HG03565 (cell line): ENCODE measurements at regions not wholly inside any gene's neighbourhood (a gene's known extent, or its start where the extent isn't known, plus 50 kb on each side); places are given as distances from the start of the nearest gene placed in this dataset.

Experiments
- ATAC-seq: cut with Tn5 transposase; IDR thresholded peaks from one replicate; pipeline ENCODE4 v1.9.1; 2021; ENCODE audit warnings: mild to moderate bottlenecking, moderate library complexity; ENCODE audit not compliant: unreplicated experiment

GRCh38 chr2:219692521-219692920, 65.1 kb downstream of the SLC4A3 start:
- no peak for ATAC-seq

DNA sequence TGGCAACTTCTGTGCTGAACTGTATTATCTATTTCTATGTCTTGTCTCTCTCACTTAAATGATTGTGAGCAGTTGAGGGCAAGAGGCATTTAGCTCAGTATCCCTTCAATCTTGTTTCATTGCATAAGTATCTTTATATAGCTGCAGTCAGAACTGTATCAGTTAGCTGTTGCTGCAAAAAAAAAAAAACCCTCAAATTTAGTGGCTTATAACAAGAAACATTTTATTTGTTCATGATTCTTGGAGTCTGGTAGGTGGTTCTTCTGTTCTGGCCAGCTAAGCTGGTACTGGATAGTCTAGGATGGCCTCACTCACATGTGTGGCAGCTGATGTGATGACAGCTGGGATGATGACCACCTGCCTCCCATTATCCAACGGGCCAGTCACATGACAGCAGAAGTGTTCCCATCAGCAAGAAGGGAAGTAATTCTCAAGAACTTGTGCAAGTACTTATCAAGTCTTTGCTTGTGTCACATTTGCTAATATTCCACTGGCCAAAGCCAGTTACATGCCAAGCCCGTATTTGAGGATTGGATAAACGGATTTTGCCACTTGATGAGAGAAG, 67.8 kb downstream of the SLC4A3 start:
- ATAC-seq, result no peak

DNA sequence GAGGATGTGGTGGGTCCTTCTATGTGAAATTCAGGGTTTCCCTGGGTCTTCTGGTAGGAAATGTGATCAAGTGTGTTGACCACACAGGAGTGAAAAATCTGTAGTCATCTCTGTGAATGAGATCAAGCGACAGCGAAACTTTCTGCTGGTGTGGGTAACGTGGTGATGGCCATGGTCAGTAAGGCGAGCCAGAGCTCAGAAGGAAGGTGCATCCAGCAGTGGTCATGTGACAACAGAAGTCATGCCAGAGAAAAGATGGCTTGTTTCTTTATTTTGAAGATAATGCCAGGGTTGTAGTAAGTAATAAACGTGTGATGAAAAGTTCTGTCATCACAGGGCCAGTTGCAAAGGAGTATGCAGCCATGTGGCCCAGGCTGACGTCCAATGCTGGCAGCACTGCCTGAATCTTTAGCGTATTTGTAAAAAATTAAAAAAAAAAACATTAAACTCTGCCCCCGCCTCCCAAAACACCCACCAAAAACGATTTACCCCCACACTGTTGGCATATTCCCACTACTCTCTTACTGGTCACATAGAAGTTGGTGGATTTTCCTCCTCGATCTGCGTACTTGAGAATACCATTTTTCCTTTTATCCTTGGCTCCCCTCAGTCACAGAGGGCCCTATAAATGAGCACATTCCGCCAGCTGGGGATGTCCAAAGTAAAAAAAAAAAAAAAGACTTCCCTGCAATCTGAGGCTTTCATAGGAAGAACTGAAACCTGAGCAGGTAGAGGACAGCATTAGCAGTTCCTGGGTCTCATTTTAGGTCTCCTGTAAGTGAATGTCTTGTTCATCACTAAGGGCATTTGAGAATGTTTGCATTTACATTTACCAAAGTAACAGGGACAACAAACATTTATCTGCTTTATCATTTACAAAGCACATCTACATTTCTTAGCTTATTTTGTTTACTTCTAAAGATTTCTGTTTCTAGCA, 70.6 kb downstream of the SLC4A3 start:
- no peak for ATAC-seq

- ATAC-seq, result no peak
Observed at GRCh38 chr2:219698748-219699439, 71.5 kb downstream of the SLC4A3 start.

DNA sequence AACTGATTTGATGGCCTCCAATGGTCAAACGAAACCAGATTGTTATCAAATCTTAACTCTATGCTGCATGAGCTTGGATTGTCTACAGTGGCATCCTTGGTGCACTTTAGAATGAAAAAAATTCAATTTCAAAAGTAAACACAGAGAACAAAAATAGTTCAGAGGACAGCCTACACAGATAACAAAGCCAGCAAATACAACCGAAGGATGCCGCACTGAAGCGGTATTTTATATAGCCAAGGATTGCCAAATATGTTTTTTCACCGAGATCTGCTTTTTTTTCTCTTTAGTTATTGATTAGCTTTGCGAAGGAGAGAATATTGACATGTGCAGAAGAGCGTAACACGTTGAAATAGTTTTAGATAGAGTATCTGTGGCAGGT, 72.0 kb downstream of the SLC4A3 start:
- no peak for ATAC-seq

DNA sequence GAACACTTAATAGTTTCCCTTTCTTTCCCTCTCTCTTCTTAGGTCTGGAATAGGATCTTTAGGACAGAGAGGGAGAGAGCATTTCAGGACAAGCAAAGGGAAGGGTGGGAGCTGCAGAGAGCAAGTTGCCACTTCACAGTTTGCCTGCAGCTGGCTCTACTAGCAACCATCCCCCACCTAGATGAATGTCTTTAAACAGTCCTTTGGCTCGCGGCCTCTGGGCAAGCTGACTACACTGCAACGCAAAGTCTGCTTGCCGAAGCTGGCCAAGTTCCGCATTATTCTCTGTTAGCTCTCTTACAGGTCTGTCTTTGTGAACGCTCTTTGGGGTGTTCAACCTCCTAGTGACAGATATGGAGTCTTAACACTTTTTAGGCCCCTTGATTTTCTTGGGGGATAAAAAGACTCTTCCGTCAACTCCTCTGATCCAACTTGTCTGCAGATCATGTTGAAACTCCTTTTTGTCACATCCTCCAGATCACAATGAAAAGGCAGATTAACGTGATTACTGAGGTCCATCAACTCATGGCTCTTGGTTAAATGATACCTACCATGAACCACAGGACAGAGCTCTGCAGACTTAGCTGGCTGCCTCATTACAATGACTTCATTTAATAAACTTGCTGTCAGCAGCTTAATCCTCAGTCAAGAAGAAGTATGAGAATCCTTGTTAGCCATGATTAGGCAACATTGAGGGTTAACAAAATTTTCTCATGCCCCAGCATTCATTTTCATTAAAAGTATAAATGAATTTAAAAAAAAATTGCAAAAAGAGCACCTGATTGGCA, 74.6 kb downstream of the SLC4A3 start:
- no peak for ATAC-seq

DNA sequence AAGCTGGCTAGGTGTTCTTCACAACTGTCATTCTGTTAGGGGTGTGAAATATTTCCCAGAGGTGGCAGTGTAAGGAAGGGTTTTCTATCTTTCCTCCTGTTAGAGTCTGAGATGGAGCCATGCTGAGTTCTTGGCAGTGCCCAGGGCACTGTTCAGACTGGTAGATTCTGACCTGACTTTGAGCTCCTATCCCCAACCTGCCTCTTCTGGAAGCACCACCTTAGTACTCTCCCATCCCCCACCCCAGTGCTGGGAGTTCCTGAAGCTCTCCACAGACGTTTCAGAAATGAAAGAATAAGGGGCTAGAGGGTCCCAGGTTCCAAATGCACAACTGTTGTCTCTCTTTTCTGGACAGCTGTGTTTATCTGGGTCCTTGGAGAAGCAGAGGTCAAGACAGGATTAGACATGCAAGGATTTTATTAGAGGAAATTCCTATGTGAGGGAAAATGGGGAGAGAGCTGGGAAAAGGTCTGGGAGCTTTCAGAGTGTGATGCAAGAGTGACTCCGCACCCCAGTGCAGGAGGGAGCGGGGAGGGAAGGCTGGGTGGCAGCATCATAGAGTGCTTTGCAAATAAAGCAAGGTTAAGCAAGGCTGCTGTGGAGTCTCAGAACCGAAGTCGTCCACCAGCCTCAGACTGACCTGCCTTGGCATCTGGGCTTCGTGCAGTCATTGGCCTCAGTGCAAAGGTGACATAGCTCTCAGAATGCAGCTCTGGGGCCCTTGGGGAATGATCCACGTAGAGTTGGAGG, 75.5 kb downstream of the SLC4A3 start:
- ATAC-seq, result no peak

DNA sequence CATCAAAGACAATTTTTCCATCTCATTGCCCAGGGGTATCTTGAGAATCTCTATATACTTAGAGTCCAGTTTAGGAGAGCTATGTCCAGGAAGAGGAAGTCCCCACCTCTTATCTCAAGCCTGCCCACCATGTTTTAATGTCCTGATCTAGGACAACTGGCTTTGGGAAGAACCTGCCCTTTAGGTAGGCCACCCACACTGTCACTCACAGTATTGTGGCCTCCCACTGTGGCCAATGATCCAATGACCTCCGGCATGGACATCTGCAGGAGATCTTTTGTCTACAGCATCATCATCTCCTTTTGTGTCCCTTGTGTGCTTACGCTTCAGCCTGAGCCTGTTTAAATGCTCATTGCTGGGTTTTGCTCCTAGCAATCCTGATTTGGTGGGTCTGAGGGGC, 77.4 kb downstream of the SLC4A3 start:
- ATAC-seq, result no peak

- no peak for ATAC-seq
Observed at GRCh38 chr2:219706823-219707281, 79.4 kb downstream of the SLC4A3 start.

GRCh38 chr2:219707496-219708285, 80.3 kb downstream of the SLC4A3 start:
- ATAC-seq, result no peak

- no peak for ATAC-seq
Observed at GRCh38 chr2:219709331-219709761, 81.9 kb downstream of the SLC4A3 start.

GRCh38 chr2:219713110-219713509, 85.7 kb downstream of the SLC4A3 start:
- ATAC-seq, result no peak

DNA sequence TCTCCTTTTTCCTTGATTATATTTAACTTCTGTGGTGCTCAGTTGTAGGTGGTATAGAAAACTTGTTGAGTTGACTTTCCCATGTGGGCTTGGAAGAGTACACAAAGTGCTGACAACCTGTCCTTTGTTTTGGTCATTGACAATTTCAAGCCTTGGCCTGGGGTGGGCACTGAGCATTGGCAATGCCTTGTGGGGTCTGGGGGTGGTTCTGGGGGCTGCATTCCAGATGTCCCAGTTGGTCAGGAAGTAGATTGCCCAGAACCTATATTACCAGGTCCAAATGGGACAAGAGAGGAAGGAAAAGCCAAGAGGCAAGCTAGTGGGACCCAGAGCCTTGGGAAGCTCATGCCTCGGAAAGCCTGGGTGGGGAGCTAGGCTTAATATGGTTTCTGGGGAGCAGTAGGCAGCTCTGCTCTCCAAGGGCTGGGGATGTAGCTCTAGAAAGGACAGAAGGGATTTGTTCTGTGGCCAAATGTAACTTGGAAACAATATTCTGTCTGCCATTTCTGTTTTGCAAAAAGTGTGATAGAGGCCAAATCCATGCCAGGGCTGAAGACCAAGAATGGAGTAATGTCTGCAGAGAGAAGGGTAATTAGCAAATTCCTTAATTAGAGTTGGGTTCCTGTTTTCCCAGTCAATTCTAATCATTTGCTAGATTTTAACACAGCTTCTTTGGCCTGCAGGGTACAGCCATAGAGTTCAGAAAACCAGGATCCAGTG, 87.4 kb downstream of the SLC4A3 start:
- no peak for ATAC-seq

GRCh38 chr2:219718066-219718465, 90.6 kb downstream of the SLC4A3 start:
- no peak for ATAC-seq

- ATAC-seq, result no peak
Observed at GRCh38 chr2:219719521-219719920, 92.1 kb downstream of the SLC4A3 start.

DNA sequence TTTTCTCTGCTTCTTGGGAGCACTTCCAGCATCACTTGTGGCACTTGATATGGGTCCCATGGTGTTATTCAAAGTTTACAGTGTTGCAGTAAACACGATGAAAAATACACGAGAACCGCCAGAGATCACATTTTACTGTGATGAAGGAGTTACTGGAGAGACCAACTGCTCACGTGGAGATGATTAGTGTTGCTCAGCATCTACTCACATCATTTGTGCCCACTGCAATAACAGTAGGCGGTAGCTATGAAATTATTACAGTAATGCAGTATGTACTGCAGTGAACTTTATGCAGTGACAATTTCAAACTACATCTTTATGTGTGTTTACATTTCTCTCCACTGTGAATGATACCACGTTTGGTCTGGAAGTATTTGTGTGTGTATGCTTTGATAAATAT, 93.5 kb downstream of the SLC4A3 start:
- no peak for ATAC-seq

DNA sequence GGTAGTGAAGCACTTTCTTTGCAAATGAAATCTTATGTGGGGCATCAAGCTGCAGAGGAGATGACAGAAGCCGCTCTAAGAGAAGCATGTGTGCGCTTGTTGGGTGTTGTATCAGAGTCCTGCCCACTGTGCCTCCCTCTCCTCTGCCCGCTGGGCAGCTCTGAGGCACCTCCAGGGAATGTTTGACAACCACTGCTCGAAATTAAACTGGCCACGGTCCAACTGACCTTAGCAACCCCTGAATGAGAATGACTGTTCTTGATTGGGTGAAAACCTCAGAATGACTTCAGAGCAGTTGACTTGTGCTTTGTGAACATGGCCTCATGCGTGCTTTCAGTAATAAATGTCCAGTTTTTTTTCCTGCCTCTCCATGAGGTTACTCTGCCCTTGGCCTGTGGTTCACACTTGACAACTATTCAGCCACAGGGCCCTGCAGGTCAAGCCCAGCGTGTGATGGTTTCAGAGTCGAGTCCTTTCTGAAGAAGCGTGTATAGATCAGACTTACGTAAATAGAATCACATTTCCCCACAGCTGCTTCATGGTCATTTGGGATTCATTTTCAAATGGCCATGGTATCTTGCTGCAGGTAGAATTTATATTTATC, 94.9 kb downstream of the SLC4A3 start:
- no peak for ATAC-seq

DNA sequence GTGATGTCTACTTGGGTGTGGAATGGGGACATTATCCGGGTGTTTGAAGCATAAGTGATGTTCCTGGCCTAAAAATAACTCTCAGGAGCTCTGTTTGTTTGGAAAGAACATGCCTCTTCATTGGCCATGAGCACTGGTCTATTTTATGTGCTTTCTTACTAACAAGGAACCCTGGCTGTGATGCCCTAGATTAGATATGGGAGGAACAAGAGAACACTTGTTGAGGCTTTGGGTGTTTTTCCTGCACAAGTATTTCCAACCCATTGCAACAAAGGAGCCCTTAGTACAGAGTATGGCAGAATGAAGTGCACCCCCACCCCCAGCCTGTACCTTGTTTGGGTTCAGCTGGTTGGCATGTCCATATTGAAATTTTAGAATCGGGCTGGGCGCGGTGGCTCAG, 95.9 kb downstream of the SLC4A3 start:
- no peak for ATAC-seq
